ENCODE measurements at regions not wholly inside any gene's neighbourhood (a gene's known extent, or its start where the extent isn't known, plus 50 kb on each side); places are given as distances from the start of the nearest gene placed in this dataset.

DNA sequence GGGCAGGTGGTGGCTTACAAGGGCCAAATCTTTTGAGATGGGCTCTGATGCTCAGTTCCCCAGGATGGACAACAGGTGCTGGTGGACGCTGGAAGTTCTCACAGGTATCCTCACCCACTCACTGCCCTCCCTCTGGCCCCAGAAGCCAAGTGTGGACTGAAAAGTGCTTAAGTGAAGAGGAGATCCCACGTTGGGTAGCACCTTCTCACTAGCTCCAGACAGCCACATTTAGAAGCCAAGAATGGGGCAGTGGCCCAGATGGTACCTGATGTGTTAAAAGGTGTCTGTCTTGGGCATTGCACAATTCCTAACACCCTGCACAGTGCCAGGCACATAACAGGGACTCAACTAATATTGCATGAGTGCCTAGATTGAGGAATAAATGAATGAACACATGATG is 115.3 kb upstream of the TEX51 start:
- TF ChIP-seq YY1 (IDR thresholded peaks at IDR 0.05; ENCODE audit: low read depth) (no peak), TEAD4 (IDR thresholded peaks at IDR 0.05) (no peak), CREB1 (IDR thresholded peaks at IDR 0.05; ENCODE audit: low read depth) (no peak), TCF12 (IDR thresholded peaks at IDR 0.05; ENCODE audit: low read depth) (no peak), CEBPB (IDR thresholded peaks at IDR 0.05) (no peak), EP300 (IDR thresholded peaks at IDR 0.05; ENCODE audit: borderline replicate concordance) (no peak), NFIC (IDR thresholded peaks at IDR 0.05) (no peak), RAD21 (IDR thresholded peaks at IDR 0.05; ENCODE audit: low read depth) (no peak), EGR1 (IDR thresholded peaks at IDR 0.05) (no peak)
- TF ChIP-seq, protein P1, sequence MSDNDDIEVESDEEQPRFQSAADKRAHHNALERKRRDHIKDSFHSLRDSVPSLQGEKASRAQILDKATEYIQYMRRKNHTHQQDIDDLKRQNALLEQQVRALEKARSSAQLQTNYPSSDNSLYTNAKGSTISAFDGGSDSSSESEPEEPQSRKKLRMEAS (IDR thresholded peaks at IDR 0.05): no peak
- TF ChIP-seq, protein P2, sequence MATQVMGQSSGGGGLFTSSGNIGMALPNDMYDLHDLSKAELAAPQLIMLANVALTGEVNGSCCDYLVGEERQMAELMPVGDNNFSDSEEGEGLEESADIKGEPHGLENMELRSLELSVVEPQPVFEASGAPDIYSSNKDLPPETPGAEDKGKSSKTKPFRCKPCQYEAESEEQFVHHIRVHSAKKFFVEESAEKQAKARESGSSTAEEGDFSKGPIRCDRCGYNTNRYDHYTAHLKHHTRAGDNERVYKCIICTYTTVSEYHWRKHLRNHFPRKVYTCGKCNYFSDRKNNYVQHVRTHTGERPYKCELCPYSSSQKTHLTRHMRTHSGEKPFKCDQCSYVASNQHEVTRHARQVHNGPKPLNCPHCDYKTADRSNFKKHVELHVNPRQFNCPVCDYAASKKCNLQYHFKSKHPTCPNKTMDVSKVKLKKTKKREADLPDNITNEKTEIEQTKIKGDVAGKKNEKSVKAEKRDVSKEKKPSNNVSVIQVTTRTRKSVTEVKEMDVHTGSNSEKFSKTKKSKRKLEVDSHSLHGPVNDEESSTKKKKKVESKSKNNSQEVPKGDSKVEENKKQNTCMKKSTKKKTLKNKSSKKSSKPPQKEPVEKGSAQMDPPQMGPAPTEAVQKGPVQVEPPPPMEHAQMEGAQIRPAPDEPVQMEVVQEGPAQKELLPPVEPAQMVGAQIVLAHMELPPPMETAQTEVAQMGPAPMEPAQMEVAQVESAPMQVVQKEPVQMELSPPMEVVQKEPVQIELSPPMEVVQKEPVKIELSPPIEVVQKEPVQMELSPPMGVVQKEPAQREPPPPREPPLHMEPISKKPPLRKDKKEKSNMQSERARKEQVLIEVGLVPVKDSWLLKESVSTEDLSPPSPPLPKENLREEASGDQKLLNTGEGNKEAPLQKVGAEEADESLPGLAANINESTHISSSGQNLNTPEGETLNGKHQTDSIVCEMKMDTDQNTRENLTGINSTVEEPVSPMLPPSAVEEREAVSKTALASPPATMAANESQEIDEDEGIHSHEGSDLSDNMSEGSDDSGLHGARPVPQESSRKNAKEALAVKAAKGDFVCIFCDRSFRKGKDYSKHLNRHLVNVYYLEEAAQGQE (IDR thresholded peaks at IDR 0.05; ENCODE audit: low read depth): no peak
- TF ChIP-seq, protein P3, sequence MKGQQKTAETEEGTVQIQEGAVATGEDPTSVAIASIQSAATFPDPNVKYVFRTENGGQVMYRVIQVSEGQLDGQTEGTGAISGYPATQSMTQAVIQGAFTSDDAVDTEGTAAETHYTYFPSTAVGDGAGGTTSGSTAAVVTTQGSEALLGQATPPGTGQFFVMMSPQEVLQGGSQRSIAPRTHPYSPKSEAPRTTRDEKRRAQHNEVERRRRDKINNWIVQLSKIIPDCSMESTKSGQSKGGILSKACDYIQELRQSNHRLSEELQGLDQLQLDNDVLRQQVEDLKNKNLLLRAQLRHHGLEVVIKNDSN (IDR thresholded peaks at IDR 0.05): no peak

DNA sequence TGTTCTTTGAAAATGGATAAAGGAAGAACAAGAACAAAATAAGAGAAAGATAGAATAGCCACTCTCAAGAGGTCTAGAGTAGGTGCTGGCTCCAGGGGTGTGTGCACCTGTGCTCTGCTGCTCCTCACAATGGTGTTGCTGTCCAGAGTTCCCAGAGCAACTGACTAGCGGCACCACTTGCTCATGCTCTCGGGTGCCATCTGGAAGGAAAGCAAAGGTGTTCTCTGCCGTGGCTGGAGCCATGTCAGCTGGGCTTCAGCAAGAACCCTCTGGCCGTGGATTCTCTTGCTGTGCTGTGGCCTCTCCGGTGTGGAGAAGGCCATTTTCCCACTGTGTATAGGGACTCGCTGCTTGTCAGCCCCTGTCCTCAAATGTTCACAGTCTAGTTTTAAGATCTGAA is 114.6 kb upstream of the TEX51 start:
- TF ChIP-seq, protein P2 (IDR thresholded peaks at IDR 0.05; ENCODE audit: low read depth): peak; percentile 48; the same call in 1 of the 2 replicates
- TF ChIP-seq CEBPB (IDR thresholded peaks at IDR 0.05): no peak

DNA sequence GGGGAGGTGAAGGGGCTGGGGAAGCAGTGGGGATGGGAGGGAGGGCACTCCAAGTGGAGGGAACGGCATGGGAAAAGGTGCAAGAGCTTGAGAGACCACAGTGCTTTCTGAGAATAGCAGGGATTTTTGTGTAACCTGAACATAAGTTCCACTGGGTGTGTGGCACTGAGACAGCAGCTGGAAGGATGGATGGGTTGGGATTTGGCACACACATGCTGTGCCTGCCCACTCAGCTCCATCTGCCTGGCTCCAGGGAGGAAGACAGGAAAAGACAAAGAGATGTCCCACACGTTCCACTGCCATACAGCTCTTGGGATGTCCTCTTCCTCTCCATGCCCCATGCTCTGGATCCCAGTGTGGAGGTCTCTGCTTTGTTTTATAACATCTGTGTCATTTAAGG is 114.1 kb upstream of the TEX51 start:
- TF ChIP-seq CREB1 (IDR thresholded peaks at IDR 0.05; ENCODE audit: low read depth): no peak
- TF ChIP-seq ZBTB7A (IDR thresholded peaks at IDR 0.05; ENCODE audit: low read depth): no peak
- TF ChIP-seq RAD21 (IDR thresholded peaks at IDR 0.05; ENCODE audit: low read depth): no peak
- no peak for TF ChIP-seq EP300 (IDR thresholded peaks at IDR 0.05; ENCODE audit: borderline replicate concordance)
- no peak for TF ChIP-seq TEAD4 (IDR thresholded peaks at IDR 0.05)
- no peak for TF ChIP-seq YY1 (IDR thresholded peaks at IDR 0.05; ENCODE audit: low read depth)
- no peak for TF ChIP-seq EGR1 (IDR thresholded peaks at IDR 0.05)
- TF ChIP-seq, protein P2 (IDR thresholded peaks at IDR 0.05; ENCODE audit: low read depth): no peak
- TF ChIP-seq TAF1 (IDR thresholded peaks at IDR 0.05; ENCODE audit: low read depth): no peak
- TF ChIP-seq, protein P3 (IDR thresholded peaks at IDR 0.05): no peak

DNA sequence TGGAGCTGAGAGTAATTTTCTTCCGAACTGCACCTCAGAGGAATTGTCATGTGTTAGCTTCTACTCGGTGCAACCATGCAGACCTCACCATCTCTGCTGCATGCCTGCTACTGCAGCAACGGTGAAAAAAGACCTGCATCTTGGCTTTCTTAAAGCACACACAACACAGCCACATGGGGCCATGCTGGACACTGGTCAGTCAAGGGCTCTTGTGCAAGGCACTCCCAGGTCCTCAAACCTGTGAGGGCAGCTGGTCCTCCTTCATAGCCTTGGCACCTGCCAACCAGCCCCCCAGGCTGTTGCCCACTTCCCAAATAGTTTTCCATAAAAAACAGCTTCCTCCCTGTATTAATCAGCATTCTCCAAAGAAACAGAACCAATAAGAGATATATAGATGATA is 113.5 kb upstream of the TEX51 start:
- no peak for TF ChIP-seq CREB1 (IDR thresholded peaks at IDR 0.05; ENCODE audit: low read depth)
- no peak for TF ChIP-seq YY1 (IDR thresholded peaks at IDR 0.05; ENCODE audit: low read depth)
- TF ChIP-seq FOXM1 (IDR thresholded peaks at IDR 0.05; ENCODE audit: borderline replicate concordance, low read depth): no peak
- TF ChIP-seq EP300 (IDR thresholded peaks at IDR 0.05; ENCODE audit: borderline replicate concordance): no peak
- no peak for TF ChIP-seq RAD21 (IDR thresholded peaks at IDR 0.05; ENCODE audit: low read depth)
- TF ChIP-seq, protein P3 (IDR thresholded peaks at IDR 0.05): no peak
- no peak for TF ChIP-seq TAF1 (IDR thresholded peaks at IDR 0.05; ENCODE audit: low read depth)
- TF ChIP-seq, protein P1 (IDR thresholded peaks at IDR 0.05): no peak
- TF ChIP-seq NFIC (IDR thresholded peaks at IDR 0.05): no peak
- TF ChIP-seq, protein P2 (IDR thresholded peaks at IDR 0.05; ENCODE audit: low read depth): no peak
- no peak for TF ChIP-seq TEAD4 (IDR thresholded peaks at IDR 0.05)
- no peak for TF ChIP-seq ZBTB7A (IDR thresholded peaks at IDR 0.05; ENCODE audit: low read depth)
- no peak for TF ChIP-seq EGR1 (IDR thresholded peaks at IDR 0.05)
- TF ChIP-seq CEBPB (IDR thresholded peaks at IDR 0.05): no peak
- TF ChIP-seq TCF12 (IDR thresholded peaks at IDR 0.05; ENCODE audit: low read depth): no peak

All from Ishikawa (cell line).